BJ (cell line): ENCODE measurements at regions not wholly inside any gene's neighbourhood (a gene's known extent, or its start where the extent isn't known, plus 50 kb on each side); places are given as distances from the start of the nearest gene placed in this dataset.

Experiments used
- CTCF ChIA-PET: fragments of 350-600 bp; formaldehyde crosslinking; extraction: SDS; loops from one replicate; lab custom pipeline; 2021; ENCODE audit warnings: antibody characterized with exemption, inconsistent platforms; lab: Yijun Ruan, JAX
- POLR2A ChIA-PET: fragments of 300-600 bp; sonication (Branson Sonifier 250); formaldehyde crosslinking; extraction: SDS; loops from one replicate; lab custom pipeline; 2021; ENCODE audit warnings: antibody characterized with exemption; lab: Charles Lee
- DNase-seq: peaks from one replicate; pipeline ENCODE4 v3.0.0-alpha.2; 2011; ENCODE audit warnings: low read depth
- H3K27me3 ChIP-seq: 2 replicates; pipeline ENCODE4 v1.6.0; 2011; ENCODE audit warnings: low read length; ENCODE audit not compliant: control insufficient read depth, insufficient read depth
- H3K36me3 ChIP-seq: 2 replicates; pipeline ENCODE4 v1.5.1; 2011; ENCODE audit warnings: low read length; ENCODE audit not compliant: control insufficient read depth, insufficient read depth
- H3K4me3 ChIP-seq: 2 replicates; pipeline ENCODE4 v1.5.1; 2011; ENCODE audit warnings: low read depth, mild to moderate bottlenecking, control low read depth, low read length
- TF ChIP-seq, protein P1 (sequence below): IDR thresholded peaks from 2 replicates; pipeline ENCODE4 v1.5.1; 2011; ENCODE audit warnings: low read depth, mild to moderate bottlenecking, control low read depth, inconsistent platforms, low read length, moderate library complexity; ENCODE audit not compliant: insufficient read depth

- TF ChIP-seq, protein P1, sequence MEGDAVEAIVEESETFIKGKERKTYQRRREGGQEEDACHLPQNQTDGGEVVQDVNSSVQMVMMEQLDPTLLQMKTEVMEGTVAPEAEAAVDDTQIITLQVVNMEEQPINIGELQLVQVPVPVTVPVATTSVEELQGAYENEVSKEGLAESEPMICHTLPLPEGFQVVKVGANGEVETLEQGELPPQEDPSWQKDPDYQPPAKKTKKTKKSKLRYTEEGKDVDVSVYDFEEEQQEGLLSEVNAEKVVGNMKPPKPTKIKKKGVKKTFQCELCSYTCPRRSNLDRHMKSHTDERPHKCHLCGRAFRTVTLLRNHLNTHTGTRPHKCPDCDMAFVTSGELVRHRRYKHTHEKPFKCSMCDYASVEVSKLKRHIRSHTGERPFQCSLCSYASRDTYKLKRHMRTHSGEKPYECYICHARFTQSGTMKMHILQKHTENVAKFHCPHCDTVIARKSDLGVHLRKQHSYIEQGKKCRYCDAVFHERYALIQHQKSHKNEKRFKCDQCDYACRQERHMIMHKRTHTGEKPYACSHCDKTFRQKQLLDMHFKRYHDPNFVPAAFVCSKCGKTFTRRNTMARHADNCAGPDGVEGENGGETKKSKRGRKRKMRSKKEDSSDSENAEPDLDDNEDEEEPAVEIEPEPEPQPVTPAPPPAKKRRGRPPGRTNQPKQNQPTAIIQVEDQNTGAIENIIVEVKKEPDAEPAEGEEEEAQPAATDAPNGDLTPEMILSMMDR = no peak
- CTCF ChIA-PET = interaction anchor here (1.1 kb wide), 1 partner anchor 11 kb away, joined by 3 read pairs; no protein-coding TSS in a partner anchor
- POLR2A ChIA-PET = no interaction called here
- no peak for DNase-seq
- H3K4me3 ChIP-seq = no peak overlapping the region
- H3K27me3 ChIP-seq = peaks cover 6% of the 10 kb centered on the region
- no peaks in the 10 kb centered on the region for H3K36me3 ChIP-seq
These were observed 478.6 kb upstream of the WWC1 start for GRCh38 chr5:167812871-167813270.

DNA sequence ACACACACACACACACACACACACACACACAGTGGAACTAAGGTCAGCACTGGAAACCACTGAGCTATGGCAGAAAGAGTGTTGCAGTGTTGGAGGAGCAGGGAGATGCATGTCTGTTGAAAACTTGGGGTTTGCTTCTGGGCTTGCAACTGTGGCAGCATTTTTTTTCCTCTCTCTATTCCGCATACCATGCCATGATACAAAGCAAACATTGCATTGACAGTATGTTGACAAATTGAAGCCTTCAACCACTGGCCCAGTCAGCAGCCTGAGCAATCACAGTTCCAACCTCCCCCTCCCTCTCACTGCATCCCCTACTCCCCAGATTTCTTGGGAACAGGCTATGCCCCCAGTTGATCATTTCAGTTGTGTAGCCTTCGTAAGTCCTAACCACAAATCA lies 478.1 kb upstream of the WWC1 start:
- CTCF ChIA-PET = interaction anchor here (1.1 kb wide), 1 partner anchor 11 kb away, joined by 3 read pairs; no protein-coding TSS in a partner anchor
- Histone ChIP-seq H3K36me3 (no peaks in the 10 kb centered on the region), H3K27me3 (peaks cover 6% of the 10 kb centered on the region), H3K4me3 (no peak overlapping the region)
- POLR2A ChIA-PET = no interaction called here
- no peak for DNase-seq
- TF ChIP-seq, protein P1 = no peak

DNA sequence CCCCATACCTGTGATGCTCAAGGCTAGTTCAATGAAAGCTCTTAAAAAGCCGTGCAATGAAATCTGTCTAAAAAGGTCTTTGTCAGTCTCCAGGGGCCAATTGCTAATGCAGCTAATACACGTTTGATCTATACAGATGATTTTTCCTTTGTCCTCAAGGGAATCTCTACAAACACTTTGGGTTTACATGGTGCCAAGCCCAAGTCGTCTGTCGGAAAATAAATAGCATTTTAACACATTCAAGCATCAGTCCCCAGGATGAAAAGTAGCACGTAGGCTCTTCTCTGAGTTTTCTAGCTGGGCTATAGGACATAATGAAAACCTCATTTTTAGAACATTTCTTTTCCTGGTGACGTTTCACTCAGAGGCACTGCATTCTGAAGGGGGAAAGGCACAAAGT lies 477.4 kb upstream of the WWC1 start:
- ChIA-PET CTCF (interaction anchor here (1.9 kb wide), 1 partner anchor 83 kb away, joined by 4 read pairs; no protein-coding TSS in a partner anchor), POLR2A (no interaction called here)
- no peak for DNase-seq
- TF ChIP-seq, protein P1 = no peak
- H3K36me3 ChIP-seq = no peaks in the 10 kb centered on the region
- peaks cover 7% of the 10 kb centered on the region for H3K27me3 ChIP-seq
- H3K4me3 ChIP-seq = no peak overlapping the region

- Histone ChIP-seq H3K27me3 (peaks cover 11% of the 10 kb centered on the region), H3K4me3 (no peak overlapping the region), H3K36me3 (no peaks in the 10 kb centered on the region)
- DNase-seq = peak; percentile 79
- ChIA-PET POLR2A (no interaction called here), CTCF (interaction anchor here (1.9 kb wide), 1 partner anchor 82 kb away, joined by 4 read pairs; no protein-coding TSS in a partner anchor)
- TF ChIP-seq, protein P1 = no peak
These were observed 476.6 kb upstream of the WWC1 start for GRCh38 chr5:167814828-167815227.

GRCh38 chr5:167816354-167816753 lies 475.1 kb upstream of the WWC1 start:
- Histone ChIP-seq H3K4me3 (no peak overlapping the region), H3K27me3 (peaks cover 14% of the 10 kb centered on the region), H3K36me3 (no peaks in the 10 kb centered on the region)
- CTCF ChIA-PET = no interaction called here
- no peak for DNase-seq
- TF ChIP-seq, protein P1 = no peak
- POLR2A ChIA-PET = no interaction called here
